GM12891 (cell line): ENCODE measurements at regions not wholly inside any gene's neighbourhood (a gene's known extent, or its start where the extent isn't known, plus 50 kb on each side); places are given as distances from the start of the nearest gene placed in this dataset.
"Not testable (repeated sequence)": the region's sequence is repeated elsewhere in the genome, so short reads cannot be mapped to it uniquely, and the experiment has no call there.

Experiments used
- PAX5 ChIP-seq: IDR thresholded peaks from 2 replicates; pipeline ENCODE4 v1.6.1; 2011; ENCODE audit warnings: low read length, moderate library complexity, mild to moderate bottlenecking; ENCODE audit not compliant: insufficient read depth, severe bottlenecking
- POLR2A ChIP-seq: IDR thresholded peaks from 2 replicates; pipeline ENCODE4 v1.6.1; 2011; ENCODE audit warnings: low read depth, low read length, control low read depth
- POLR2AphosphoS5 ChIP-seq: IDR thresholded peaks from 2 replicates; pipeline ENCODE4 v1.6.1; 2011; ENCODE audit warnings: low read depth, low read length, control low read depth
- POU2F2 ChIP-seq: IDR thresholded peaks from 2 replicates; pipeline ENCODE4 v1.6.1; 2011; ENCODE audit warnings: low read depth, mild to moderate bottlenecking, control low read depth, low read length, moderate library complexity
- SPI1 ChIP-seq: IDR thresholded peaks from 2 replicates; pipeline ENCODE4 v1.6.1; 2011; ENCODE audit warnings: low read depth, low read length, control low read depth
- TAF1 ChIP-seq: IDR thresholded peaks from 2 replicates; pipeline ENCODE4 v1.6.1; 2011; ENCODE audit warnings: low read depth, low read length, control low read depth

- TF ChIP-seq SPI1, TAF1, POLR2AphosphoS5, POLR2A, PAX5, POU2F2: not testable (repeated sequence)
These were observed 115.8 kb downstream of the CRYBB2 start for GRCh38 chr22:25335276-25335675.
